ES-I3 (cell line): ENCODE measurements at regions not wholly inside any gene's neighbourhood (a gene's known extent, or its start where the extent isn't known, plus 50 kb on each side); places are given as distances from the start of the nearest gene placed in this dataset.
"Not testable (repeated sequence)": the region's sequence is repeated elsewhere in the genome, so short reads cannot be mapped to it uniquely, and the experiment has no call there.

Experiments used
- H3K36me3 ChIP-seq: 2 replicates; pipeline ENCODE4 v1.6.1; 2013; ENCODE audit warnings: mild to moderate bottlenecking, low read length, control low read depth, moderate library complexity; ENCODE audit not compliant: insufficient read depth
- H3K4me1 ChIP-seq: 2 replicates; pipeline ENCODE4 v1.6.1; 2013; ENCODE audit warnings: mild to moderate bottlenecking, control low read depth, low read length; ENCODE audit not compliant: insufficient read depth
- H3K9ac ChIP-seq: 2 replicates; pipeline ENCODE4 v1.6.1; 2013; ENCODE audit warnings: low read depth, mild to moderate bottlenecking, low read length, moderate library complexity
- H3K9me3 ChIP-seq: 2 replicates; pipeline ENCODE4 v1.6.1; 2013; ENCODE audit warnings: mild to moderate bottlenecking, low read length, moderate library complexity; ENCODE audit not compliant: control insufficient read depth, insufficient read depth

DNA sequence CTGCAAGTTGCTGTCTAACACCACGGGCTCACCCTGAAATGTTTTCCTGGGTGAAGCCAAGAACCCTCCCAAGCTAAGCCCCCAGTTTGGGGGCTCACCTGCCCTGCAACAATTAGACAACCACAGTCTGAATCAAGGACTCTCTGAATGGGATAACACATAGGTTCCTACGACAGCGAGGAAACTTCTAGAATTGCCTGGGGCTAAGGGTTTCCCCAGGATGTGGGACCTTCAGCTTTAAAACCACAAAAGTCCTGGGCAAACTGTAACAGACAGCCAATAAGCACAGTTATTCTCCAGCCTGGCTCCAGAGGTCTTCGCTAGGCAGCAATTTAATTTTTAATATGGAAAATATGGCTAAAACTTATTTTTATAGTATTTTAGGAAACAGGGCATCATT, 162.6 kb downstream of the PRKX start:
- H3K9me3 ChIP-seq, result no peaks in the 10 kb centered on the region
- H3K9ac ChIP-seq, result no peak overlapping the region
- peaks cover 4% of the 10 kb centered on the region for H3K4me1 ChIP-seq
- no peaks in the 10 kb centered on the region for H3K36me3 ChIP-seq

DNA sequence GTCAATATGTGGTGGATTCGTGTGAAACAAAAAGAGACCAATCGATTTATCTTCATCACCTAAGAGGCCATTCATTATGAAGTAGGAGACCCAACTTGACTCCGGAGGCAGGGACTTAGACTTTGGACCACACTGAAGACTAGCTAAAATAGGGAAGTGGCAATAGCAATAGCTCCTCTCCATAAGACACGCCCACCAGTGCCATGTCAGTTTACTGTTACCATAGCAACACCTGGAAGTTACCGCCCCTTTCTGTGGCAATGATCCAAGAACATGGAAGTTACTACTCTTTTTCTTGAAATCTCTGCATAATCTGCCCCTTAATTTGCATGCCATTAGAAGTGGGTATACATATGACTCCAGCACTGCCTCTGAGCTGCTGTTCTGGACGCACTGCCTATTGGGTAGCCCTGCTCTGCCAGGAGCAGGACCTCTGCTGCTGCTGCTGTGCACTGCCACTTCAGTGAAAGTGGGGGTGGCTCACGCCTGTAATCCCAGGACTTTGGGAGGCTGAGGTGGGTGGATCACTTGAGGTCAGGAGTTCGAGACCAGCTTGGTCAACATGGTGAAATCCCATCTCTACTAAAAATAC, 163.2 kb downstream of the PRKX start:
- H3K4me1 ChIP-seq, result peaks cover 4% of the 10 kb centered on the region
- H3K36me3 ChIP-seq, result no peaks in the 10 kb centered on the region
- no peaks in the 10 kb centered on the region for H3K9me3 ChIP-seq
- no peak overlapping the region for H3K9ac ChIP-seq

- Histone ChIP-seq H3K9me3 (no peaks in the 10 kb centered on the region), H3K36me3 (no peaks in the 10 kb centered on the region), H3K4me1 (peaks cover 4% of the 10 kb centered on the region), H3K9ac (no peak overlapping the region)
Measured at GRCh38 chrX:3549411-3549911, 164.0 kb downstream of the PRKX start.

GRCh38 chrX:3548765-3549391, 164.6 kb downstream of the PRKX start:
- H3K9ac ChIP-seq, result no peak overlapping the region
- peaks cover 4% of the 10 kb centered on the region for H3K4me1 ChIP-seq

GRCh38 chrX:3545901-3546300, 167.5 kb downstream of the PRKX start:
- H3K9ac ChIP-seq, result no peak overlapping the region
- H3K9me3 ChIP-seq, result no peaks in the 10 kb centered on the region
- no peaks in the 10 kb centered on the region for H3K4me1 ChIP-seq
- no peaks in the 10 kb centered on the region for H3K36me3 ChIP-seq

More at GRCh38 chrX:3548765-3549391, 164.6 kb downstream of the PRKX start:
- Histone ChIP-seq H3K9me3 (no peaks in the 10 kb centered on the region), H3K36me3 (no peaks in the 10 kb centered on the region)

GRCh38 chrX:3541336-3541735, 172.1 kb downstream of the PRKX start:
- Histone ChIP-seq H3K4me1 (no peaks in the 10 kb centered on the region), H3K9ac (no peak overlapping the region), H3K36me3 (no peaks in the 10 kb centered on the region), H3K9me3 (no peaks in the 10 kb centered on the region)

DNA sequence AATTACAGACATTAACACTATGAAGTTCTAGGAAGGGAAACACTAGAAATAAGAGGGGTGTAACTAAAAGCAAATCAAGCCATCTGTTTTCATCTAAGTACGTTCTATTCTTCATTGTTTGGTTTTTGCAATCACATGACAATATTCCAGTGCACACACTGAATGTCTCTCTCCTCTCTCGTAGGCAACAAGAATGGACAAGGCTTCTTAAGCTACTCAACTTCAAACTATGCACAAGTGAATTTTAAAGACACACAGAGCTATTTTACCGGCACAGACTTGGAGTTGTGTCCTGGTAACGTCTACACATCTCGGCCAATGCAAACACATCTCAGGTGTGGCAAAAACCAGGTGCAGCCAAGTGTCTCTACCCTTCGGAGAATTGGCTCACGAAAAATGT, 173.3 kb downstream of the PRKX start:
- no peaks in the 10 kb centered on the region for H3K4me1 ChIP-seq
- H3K36me3 ChIP-seq, result no peaks in the 10 kb centered on the region
- H3K9me3 ChIP-seq, result no peaks in the 10 kb centered on the region
- H3K9ac ChIP-seq, result no peak overlapping the region

- peaks cover 12% of the 10 kb centered on the region; the same call in 1 of the 2 replicates for H3K4me1 ChIP-seq
- H3K9me3 ChIP-seq, result peaks cover 4% of the 10 kb centered on the region; the same call in 1 of the 2 replicates
- H3K36me3 ChIP-seq, result no peaks in the 10 kb centered on the region
- no peak overlapping the region for H3K9ac ChIP-seq
Measured at GRCh38 chrX:3532581-3533085, 180.8 kb downstream of the PRKX start.

GRCh38 chrX:3531435-3531834, 182.0 kb downstream of the PRKX start:
- not testable (repeated sequence) for H3K36me3 ChIP-seq, H3K9ac ChIP-seq, H3K9me3 ChIP-seq
- H3K4me1 ChIP-seq, result peaks cover 12% of the 10 kb centered on the region; the same call in 1 of the 2 replicates

GRCh38 chrX:3529466-3530010, 183.1 kb upstream of the MXRA5 start:
- no peaks in the 10 kb centered on the region for H3K9me3 ChIP-seq
- no peak overlapping the region for H3K9ac ChIP-seq
- peaks cover 12% of the 10 kb centered on the region; the same call in 1 of the 2 replicates for H3K4me1 ChIP-seq
- no peaks in the 10 kb centered on the region for H3K36me3 ChIP-seq

DNA sequence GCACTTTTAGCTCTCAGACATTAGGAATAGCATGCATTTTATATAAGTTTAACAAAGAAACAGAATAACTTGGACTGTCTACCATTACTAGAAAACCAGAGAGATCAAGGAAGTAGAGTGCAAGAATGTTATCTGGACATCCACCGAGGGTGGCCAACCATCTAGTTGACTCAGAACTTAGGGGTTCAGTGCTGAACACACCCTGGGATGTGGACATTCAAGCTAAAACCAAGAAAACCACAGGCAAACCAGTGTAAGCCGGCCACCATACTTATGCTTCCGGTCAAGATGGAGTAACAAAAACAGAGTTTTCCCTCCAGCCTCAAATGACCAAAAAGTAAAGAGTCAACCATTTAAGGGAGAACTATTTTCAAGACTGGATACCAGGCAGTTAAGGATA, 181.4 kb upstream of the MXRA5 start:
- Histone ChIP-seq H3K9ac (no peak overlapping the region), H3K9me3 (no peaks in the 10 kb centered on the region), H3K36me3 (no peaks in the 10 kb centered on the region), H3K4me1 (peaks cover 8% of the 10 kb centered on the region; the same call in 1 of the 2 replicates)

- Histone ChIP-seq H3K36me3 (no peaks in the 10 kb centered on the region), H3K9ac (no peak overlapping the region), H3K9me3 (no peaks in the 10 kb centered on the region), H3K4me1 (peaks cover 2% of the 10 kb centered on the region; the same call in 1 of the 2 replicates)
Measured at GRCh38 chrX:3527166-3527565, 180.7 kb upstream of the MXRA5 start.

DNA sequence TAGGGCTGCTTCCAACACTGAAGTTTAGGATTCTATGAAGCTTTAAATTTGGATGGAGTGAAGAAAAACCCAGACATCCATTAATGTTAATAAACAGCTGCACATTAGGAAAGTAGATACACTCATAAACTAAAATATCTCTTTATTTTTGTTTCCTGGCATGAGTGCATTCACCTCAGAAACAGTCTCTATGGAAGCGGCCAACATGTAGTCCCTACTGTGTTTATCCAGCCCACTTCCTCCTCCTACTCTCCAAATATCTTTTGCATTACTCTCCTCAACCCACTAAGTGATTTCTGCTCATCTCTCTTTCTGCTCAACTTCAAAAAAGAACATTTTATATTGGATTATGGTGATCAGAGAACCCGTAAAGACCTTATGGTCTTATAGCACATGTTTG, 180.3 kb upstream of the MXRA5 start:
- Histone ChIP-seq H3K4me1 (no peaks in the 10 kb centered on the region), H3K9me3 (no peaks in the 10 kb centered on the region), H3K36me3 (no peaks in the 10 kb centered on the region), H3K9ac (no peak overlapping the region)

DNA sequence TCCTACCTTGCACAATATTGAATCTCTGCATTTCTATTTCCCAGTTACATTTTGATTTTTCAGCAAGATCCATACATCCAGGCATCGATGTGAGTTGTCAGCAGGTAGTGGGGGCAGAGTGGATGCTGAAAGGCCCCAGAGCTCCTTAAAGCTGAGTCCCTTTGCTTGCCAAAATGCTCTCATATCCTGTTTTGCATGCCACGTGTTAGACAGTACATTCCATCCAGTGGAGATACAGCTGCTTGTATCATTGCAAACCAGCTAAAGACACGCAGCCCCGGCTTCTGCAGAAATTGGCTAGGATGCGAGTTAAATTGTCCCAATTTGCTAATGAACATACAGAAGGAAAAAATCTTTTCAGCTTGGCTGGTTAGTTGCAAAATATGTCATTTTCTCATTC, 179.6 kb upstream of the MXRA5 start:
- Histone ChIP-seq H3K9me3 (no peaks in the 10 kb centered on the region), H3K36me3 (no peaks in the 10 kb centered on the region), H3K4me1 (no peaks in the 10 kb centered on the region), H3K9ac (no peak overlapping the region)
